A673 (cell line): ENCODE measurements at regions not wholly inside any gene's neighbourhood (a gene's known extent, or its start where the extent isn't known, plus 50 kb on each side); places are given as distances from the start of the nearest gene placed in this dataset.

ENCODE experiments used
- BruUV-seq: library from RNA; stranded (reverse); fragments of 400-500 nt; replicated peaks from 2 replicates; lab custom pipeline; 2021; lab: Mats Ljungman, UMichigan
- CTCF ChIA-PET: fragments of 300-600 bp; sonication (Branson Sonifier 250); formaldehyde crosslinking; loops from one replicate; lab custom pipeline; 2022; ENCODE audit warnings: antibody characterized with exemption; lab: Charles Lee
- POLR2A ChIA-PET: fragments of 300-600 bp; sonication (Branson Sonifier 250); formaldehyde crosslinking; loops from one replicate; lab custom pipeline; 2022; ENCODE audit warnings: antibody characterized with exemption; ENCODE audit not compliant: low non-redundant PET; lab: Charles Lee
- DNase-seq: peaks from one replicate; pipeline ENCODE4 v3.0.0-alpha.2; 2015; ENCODE audit warnings: low spot score
- H3K27ac ChIP-seq: fragments of 200-600 bp; sonication (generic); 2 replicates; pipeline ENCODE4 v1.5.1; 2016; ENCODE audit warnings: mixed run types, low read depth, mild to moderate bottlenecking, mixed read lengths, antibody characterized with exemption, low read length; ENCODE audit not compliant: poor library complexity, severe bottlenecking
- H3K27me3 ChIP-seq: fragments of 200-600 bp; sonication (generic); replicated peaks from 2 replicates; pipeline ENCODE4 v1.6.1; 2017; ENCODE audit warnings: mixed run types, low read depth, mild to moderate bottlenecking, mixed read lengths, antibody characterized with exemption, low read length; ENCODE audit not compliant: insufficient read depth, poor library complexity
- H3K36me3 ChIP-seq: fragments of 200-600 bp; sonication (generic); 2 replicates; pipeline ENCODE4 v1.6.1; 2016; ENCODE audit warnings: mixed run types, mild to moderate bottlenecking, mixed read lengths, antibody characterized with exemption, low read length; ENCODE audit not compliant: insufficient read depth, poor library complexity, severe bottlenecking
- H3K4me1 ChIP-seq: fragments of 200-600 bp; sonication (generic); 2 replicates; pipeline ENCODE4 v1.6.1; 2017; ENCODE audit warnings: mixed run types, mild to moderate bottlenecking, mixed read lengths, antibody characterized with exemption, low read length; ENCODE audit not compliant: insufficient read depth, poor library complexity, severe bottlenecking
- H3K4me3 ChIP-seq: fragments of 200-600 bp; sonication (generic); 2 replicates; pipeline ENCODE4 v1.5.1; 2016; ENCODE audit warnings: low read depth, mixed run types, mild to moderate bottlenecking, mixed read lengths, low read length; ENCODE audit not compliant: poor library complexity, severe bottlenecking
- H3K9me3 ChIP-seq: fragments of 200-600 bp; sonication (generic); 2 replicates; pipeline ENCODE4 v1.6.1; 2016; ENCODE audit warnings: mixed run types, low read depth, mild to moderate bottlenecking, mixed read lengths, antibody characterized with exemption, low read length; ENCODE audit not compliant: poor library complexity, severe bottlenecking
- CTCF ChIP-seq: fragments of 300-800, 200-600 bp; sonication (generic); conservative IDR thresholded peaks from 2 replicates; pipeline ENCODE4 v1.5.1; 2017; ENCODE audit warnings: low read depth, mild to moderate bottlenecking, antibody characterized with exemption, low read length, moderate library complexity, mixed read lengths
- EZH2 ChIP-seq: fragments of 200-600 bp; sonication (generic); IDR thresholded peaks from 2 replicates; pipeline ENCODE4 v1.6.1; 2017; ENCODE audit warnings: borderline replicate concordance, low read depth, mild to moderate bottlenecking, mixed read lengths, antibody characterized with exemption, low read length; ENCODE audit not compliant: poor library complexity, severe bottlenecking
- intact Hi-C: fragments of 100-400 bp; cut with micrococcal nuclease; formaldehyde crosslinking; loops from one replicate; pipeline ENCODE4 v1.10.0; 2022; ENCODE audit not compliant: unreplicated experiment

DNA sequence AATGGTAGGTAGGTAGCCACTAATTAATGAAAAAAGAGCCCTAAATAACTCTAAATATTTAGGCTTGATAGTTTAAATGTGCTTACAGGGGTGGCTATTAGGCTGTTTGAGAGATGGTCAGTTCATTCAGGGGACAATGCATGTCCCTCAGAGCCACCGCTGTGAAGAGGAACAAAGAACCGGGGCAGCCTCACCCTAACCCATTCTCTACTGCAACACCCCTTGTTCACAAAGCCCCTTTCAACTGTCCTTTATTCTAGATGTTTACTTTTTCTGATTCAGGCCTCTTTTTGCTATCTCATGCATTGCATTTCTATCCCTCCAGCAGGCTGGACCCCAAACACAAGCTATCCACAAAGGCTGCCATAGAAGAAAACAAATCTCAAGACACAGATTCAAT, 906.7 kb downstream of the NR2F1-AS1 start:
- no peak overlapping the region for H3K4me3 ChIP-seq

DNA sequence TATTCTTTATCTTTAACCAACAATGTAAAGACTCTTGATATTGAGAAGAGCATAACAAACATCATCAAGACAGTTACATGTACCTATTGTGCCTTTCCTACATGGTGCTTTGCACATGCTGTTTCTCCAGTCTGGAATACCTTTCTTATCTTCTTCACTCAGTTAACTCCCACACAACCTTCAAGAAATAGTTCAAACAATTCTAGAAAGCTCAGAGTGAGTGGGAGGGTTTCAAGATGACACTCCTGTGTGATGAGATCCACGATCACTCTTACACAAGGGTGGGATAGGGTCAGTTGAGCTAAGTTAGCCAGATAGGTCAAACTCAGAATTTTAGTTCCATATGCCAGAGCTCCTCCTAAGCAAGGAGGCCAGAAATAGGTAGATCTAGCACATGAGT, 915.5 kb downstream of the NR2F1-AS1 start:
- CTCF ChIA-PET, result no interaction called here
- no peaks in the 10 kb centered on the region for H3K4me1 ChIP-seq

More for the DNA sequence above, 906.7 kb downstream of the NR2F1-AS1 start:
- Histone ChIP-seq H3K4me1 (peaks cover 5% of the 10 kb centered on the region), H3K9me3 (no peaks in the 10 kb centered on the region), H3K36me3 (no peaks in the 10 kb centered on the region), H3K27ac (no peak overlapping the region), H3K27me3 (no peaks in the 10 kb centered on the region)
- TF ChIP-seq CTCF, result no peak
- no peak for TF ChIP-seq EZH2
- POLR2A ChIA-PET, result no interaction called here
- intact Hi-C loops, result no loop called here
- no peak for DNase-seq
- CTCF ChIA-PET, result no interaction called here
- BruUV-seq, result no TSS peak

DNA sequence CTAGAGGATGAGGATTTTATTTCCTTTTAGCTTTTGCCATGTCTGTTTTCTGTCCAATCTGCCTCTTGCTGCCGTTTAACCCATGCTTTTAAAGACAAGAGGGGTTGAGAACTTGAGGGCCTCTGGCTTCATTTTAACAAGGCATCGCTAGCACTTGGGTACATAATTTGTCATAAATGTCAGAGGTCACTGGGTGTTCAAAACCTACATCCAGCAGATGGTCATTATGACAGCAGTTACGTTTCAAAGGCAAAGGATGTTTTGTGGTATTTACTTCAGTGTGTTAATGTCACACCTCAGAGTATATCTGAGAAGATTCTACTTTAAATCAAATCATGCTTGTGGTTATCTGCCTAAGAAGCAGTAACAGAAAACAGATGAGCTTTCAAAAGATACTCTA, 918.3 kb downstream of the NR2F1-AS1 start:
- Histone ChIP-seq H3K27ac (no peak overlapping the region), H3K9me3 (no peaks in the 10 kb centered on the region), H3K27me3 (no peaks in the 10 kb centered on the region), H3K36me3 (no peaks in the 10 kb centered on the region), H3K4me1 (no peaks in the 10 kb centered on the region), H3K4me3 (no peak overlapping the region)
- no peak for TF ChIP-seq CTCF
- no peak for TF ChIP-seq EZH2
- intact Hi-C loops, result no loop called here
- BruUV-seq, result no TSS peak
- ChIA-PET POLR2A (no interaction called here), CTCF (no interaction called here)
- DNase-seq, result no peak

More for the DNA sequence above, 915.5 kb downstream of the NR2F1-AS1 start:
- H3K27ac ChIP-seq, result no peak overlapping the region
- H3K4me3 ChIP-seq, result no peak overlapping the region
- no peaks in the 10 kb centered on the region for H3K9me3 ChIP-seq
- TF ChIP-seq CTCF (no peak), EZH2 (no peak)
- POLR2A ChIA-PET, result no interaction called here
- H3K36me3 ChIP-seq, result no peaks in the 10 kb centered on the region
- H3K27me3 ChIP-seq, result no peaks in the 10 kb centered on the region
- intact Hi-C loops, result no loop called here
- no peak for DNase-seq
- BruUV-seq, result no TSS peak
